ENCODE measurements at regions not wholly inside any gene's neighbourhood (a gene's known extent, or its start where the extent isn't known, plus 50 kb on each side); places are given as distances from the start of the nearest gene placed in this dataset.
A peak's percentile ranks its signal among the peaks of the same experiment; 100 is the strongest.

- DNase-seq: no peak
These were observed 133.5 kb upstream of the MAOA start for GRCh38 chrX:43522582-43522981.

GRCh38 chrX:43525901-43526610 lies 130.0 kb upstream of the MAOA start:
- no peak for DNase-seq

GRCh38 chrX:43526878-43527277 lies 129.2 kb upstream of the MAOA start:
- DNase-seq: no peak

GRCh38 chrX:43527801-43528200 lies 128.3 kb upstream of the MAOA start:
- no peak for DNase-seq

GRCh38 chrX:43530837-43531236 lies 125.3 kb upstream of the MAOA start:
- DNase-seq: no peak

- no peak for DNase-seq
These were observed 115.8 kb upstream of the MAOA start for GRCh38 chrX:43540318-43540717.

- no peak for DNase-seq
These were observed 104.5 kb upstream of the MAOA start for GRCh38 chrX:43551590-43551989.

GRCh38 chrX:43552156-43552555 lies 103.9 kb upstream of the MAOA start:
- DNase-seq: no peak

GRCh38 chrX:43552703-43553102 lies 103.4 kb upstream of the MAOA start:
- DNase-seq: no peak

- DNase-seq: no peak
These were observed 102.8 kb upstream of the MAOA start for GRCh38 chrX:43553257-43553656.

GRCh38 chrX:43556207-43556606 lies 99.9 kb upstream of the MAOA start:
- no peak for DNase-seq

- DNase-seq: peak; percentile 23
These were observed 98.3 kb upstream of the MAOA start for GRCh38 chrX:43557792-43558191.

- DNase-seq: peak; percentile 67
These were observed 96.5 kb upstream of the MAOA start for GRCh38 chrX:43559644-43560043.

GRCh38 chrX:43560247-43560946 lies 95.7 kb upstream of the MAOA start:
- no peak for DNase-seq

GRCh38 chrX:43562372-43562771 lies 93.7 kb upstream of the MAOA start:
- no peak for DNase-seq

GRCh38 chrX:43564953-43565352 lies 91.1 kb upstream of the MAOA start:
- DNase-seq: no peak

GRCh38 chrX:43566170-43566569 lies 89.9 kb upstream of the MAOA start:
- no peak for DNase-seq

GRCh38 chrX:43573441-43574015 lies 82.6 kb upstream of the MAOA start:
- DNase-seq: no peak

GRCh38 chrX:43580621-43581020 lies 75.5 kb upstream of the MAOA start:
- DNase-seq: no peak

- DNase-seq: no peak
These were observed 74.9 kb upstream of the MAOA start for GRCh38 chrX:43581167-43581566.

- DNase-seq: no peak
These were observed 74.1 kb upstream of the MAOA start for GRCh38 chrX:43581888-43582539.

- DNase-seq: no peak
These were observed 73.6 kb upstream of the MAOA start for GRCh38 chrX:43582540-43582913.

GRCh38 chrX:43585922-43586321 lies 70.2 kb upstream of the MAOA start:
- DNase-seq: no peak

GRCh38 chrX:43586830-43587229 lies 69.3 kb upstream of the MAOA start:
- no peak for DNase-seq
